NB4 (cell line): ENCODE measurements at regions not wholly inside any gene's neighbourhood (a gene's known extent, or its start where the extent isn't known, plus 50 kb on each side); places are given as distances from the start of the nearest gene placed in this dataset.

ENCODE experiments used
- DNase-seq: peaks from one replicate; pipeline ENCODE4 v3.0.0; 2010; ENCODE audit warnings: low read depth
- H3K4me3 ChIP-seq: one replicate; pipeline ENCODE4 v1.5.1; 2011; ENCODE audit warnings: mild to moderate bottlenecking, low read depth, low read length, moderate library complexity
- MYC ChIP-seq: IDR thresholded peaks from 2 replicates; pipeline ENCODE4 v1.6.1; 2011; ENCODE audit warnings: low read depth, low read length
- POLR2A ChIP-seq: IDR thresholded peaks from 2 replicates; pipeline ENCODE4 v1.6.1; 2011; ENCODE audit warnings: mild to moderate bottlenecking; ENCODE audit not compliant: insufficient read length; ENCODE audit errors: extremely low read depth
- TF ChIP-seq, protein P1 (sequence below): IDR thresholded peaks from one replicate; pipeline ENCODE4 v1.5.1; 2012; ENCODE audit warnings: low read depth, low read length
- TF ChIP-seq, protein P2 (sequence below): IDR thresholded peaks from 2 replicates; pipeline ENCODE4 v1.6.1; 2011; ENCODE audit warnings: low read depth, low read length

DNA sequence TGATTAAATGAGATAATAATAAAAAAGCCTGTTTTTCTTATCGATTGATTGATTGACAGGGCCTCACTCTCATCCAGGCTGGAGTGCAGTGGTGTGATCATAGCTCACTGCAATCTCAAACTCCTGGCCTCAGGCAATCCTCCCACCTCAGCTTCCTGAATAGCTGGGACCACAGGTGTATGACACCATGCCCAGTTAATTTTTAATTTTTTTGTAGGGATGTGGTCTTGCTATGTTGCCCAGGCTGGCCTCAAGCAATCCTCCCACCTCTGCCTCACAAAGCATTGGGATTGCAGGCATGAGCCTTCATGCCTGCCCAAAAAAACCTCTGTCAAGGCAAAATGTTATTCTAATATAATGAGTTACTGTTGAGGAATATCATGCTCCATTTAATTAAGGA, 346.4 kb upstream of the DAB1 start:
- no peak for DNase-seq
- TF ChIP-seq, protein P1, sequence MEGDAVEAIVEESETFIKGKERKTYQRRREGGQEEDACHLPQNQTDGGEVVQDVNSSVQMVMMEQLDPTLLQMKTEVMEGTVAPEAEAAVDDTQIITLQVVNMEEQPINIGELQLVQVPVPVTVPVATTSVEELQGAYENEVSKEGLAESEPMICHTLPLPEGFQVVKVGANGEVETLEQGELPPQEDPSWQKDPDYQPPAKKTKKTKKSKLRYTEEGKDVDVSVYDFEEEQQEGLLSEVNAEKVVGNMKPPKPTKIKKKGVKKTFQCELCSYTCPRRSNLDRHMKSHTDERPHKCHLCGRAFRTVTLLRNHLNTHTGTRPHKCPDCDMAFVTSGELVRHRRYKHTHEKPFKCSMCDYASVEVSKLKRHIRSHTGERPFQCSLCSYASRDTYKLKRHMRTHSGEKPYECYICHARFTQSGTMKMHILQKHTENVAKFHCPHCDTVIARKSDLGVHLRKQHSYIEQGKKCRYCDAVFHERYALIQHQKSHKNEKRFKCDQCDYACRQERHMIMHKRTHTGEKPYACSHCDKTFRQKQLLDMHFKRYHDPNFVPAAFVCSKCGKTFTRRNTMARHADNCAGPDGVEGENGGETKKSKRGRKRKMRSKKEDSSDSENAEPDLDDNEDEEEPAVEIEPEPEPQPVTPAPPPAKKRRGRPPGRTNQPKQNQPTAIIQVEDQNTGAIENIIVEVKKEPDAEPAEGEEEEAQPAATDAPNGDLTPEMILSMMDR, result no peak
- no peak for TF ChIP-seq MYC
- no peak for TF ChIP-seq POLR2A
- TF ChIP-seq, protein P2, sequence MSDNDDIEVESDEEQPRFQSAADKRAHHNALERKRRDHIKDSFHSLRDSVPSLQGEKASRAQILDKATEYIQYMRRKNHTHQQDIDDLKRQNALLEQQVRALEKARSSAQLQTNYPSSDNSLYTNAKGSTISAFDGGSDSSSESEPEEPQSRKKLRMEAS, result no peak
- no peak overlapping the region for H3K4me3 ChIP-seq

DNA sequence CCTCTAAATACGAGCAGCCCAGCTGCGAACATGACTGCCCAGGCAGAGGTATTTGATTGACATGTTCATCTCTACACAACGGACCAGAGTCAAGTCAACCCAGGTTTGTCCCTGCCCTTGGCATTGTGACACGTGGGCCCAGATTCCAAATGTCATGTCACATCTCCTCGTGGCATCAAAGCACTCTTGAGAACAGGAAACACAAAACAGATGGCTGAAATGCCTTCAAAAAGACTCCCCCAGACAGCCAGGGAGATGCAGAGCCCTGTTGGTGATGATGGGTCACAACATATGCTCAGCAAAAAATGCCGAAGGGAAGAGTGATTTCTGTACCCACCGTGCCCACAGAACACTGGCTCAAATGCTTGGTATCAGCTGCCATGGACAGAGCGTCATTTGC, 337.8 kb upstream of the DAB1 start:
- no peak overlapping the region for H3K4me3 ChIP-seq
- TF ChIP-seq, protein P2, result no peak
- TF ChIP-seq, protein P1, result no peak
- TF ChIP-seq MYC (no peak), POLR2A (no peak)
- DNase-seq, result no peak

DNA sequence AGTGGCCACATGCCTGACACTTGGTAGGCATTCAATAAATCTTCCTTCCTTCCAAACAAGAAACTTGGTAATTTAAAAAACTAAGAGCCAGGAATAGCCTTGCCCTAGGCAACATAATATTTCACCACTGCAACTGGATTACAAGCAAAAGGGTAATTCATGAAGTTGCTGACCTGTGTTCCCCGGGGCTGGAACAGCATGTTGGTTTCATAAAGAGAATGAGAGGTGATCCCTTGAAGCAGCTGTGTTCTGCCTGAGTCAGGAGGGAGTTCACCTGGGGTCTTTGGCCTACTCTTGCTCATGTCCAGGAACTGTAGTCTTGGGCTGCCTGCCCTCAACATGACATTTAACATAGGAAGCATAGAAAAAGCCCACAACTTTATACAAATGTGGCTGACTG, 329.0 kb upstream of the DAB1 start:
- H3K4me3 ChIP-seq, result no peak overlapping the region
- no peak for TF ChIP-seq POLR2A
- TF ChIP-seq, protein P1, result no peak
- TF ChIP-seq, protein P2, result no peak
- TF ChIP-seq MYC, result no peak
- DNase-seq, result no peak

DNA sequence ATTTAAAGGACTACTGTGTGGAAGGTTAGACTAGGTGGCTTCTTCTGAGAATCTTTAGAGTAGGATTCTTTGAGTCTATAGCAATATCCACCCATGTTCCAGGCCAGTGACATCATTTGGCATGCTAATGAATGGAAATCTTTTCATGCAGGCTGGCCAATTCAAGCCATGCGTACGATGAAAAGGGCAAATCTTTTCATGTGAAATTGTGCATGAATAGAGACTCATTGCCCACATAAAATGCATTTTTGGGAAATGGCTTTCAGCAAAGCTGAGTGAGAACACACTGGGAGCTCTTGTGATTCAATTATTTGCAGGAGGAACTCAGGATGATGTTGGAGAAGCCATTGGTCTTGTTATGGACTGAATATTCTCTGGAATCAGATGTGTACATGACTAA, 324.9 kb upstream of the DAB1 start:
- no peak for TF ChIP-seq MYC
- TF ChIP-seq, protein P1, result no peak
- TF ChIP-seq, protein P2, result no peak
- no peak overlapping the region for H3K4me3 ChIP-seq
- no peak for DNase-seq

DNA sequence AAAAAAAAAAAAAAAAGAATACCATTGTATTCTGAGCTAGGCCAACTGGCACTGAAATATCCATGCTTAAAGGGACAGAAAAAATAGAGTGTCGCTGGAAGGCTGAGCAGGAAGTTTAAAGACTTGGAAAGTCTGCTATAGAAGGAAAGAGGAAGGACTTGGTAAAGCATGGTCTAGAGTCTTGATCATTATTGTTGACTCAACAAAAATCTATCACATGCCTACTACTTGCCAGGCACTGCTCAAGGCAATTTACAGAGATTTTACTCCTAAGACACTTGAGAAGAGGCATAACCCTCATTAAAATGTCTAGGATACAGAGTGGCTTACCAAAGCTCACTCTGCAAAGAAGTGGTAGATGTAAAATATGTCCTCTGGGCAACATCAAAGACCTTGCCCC, 324.0 kb upstream of the DAB1 start:
- no peak for DNase-seq
- TF ChIP-seq, protein P2, result no peak
- TF ChIP-seq MYC, result no peak
- TF ChIP-seq, protein P1, result no peak
- H3K4me3 ChIP-seq, result no peak overlapping the region

DNA sequence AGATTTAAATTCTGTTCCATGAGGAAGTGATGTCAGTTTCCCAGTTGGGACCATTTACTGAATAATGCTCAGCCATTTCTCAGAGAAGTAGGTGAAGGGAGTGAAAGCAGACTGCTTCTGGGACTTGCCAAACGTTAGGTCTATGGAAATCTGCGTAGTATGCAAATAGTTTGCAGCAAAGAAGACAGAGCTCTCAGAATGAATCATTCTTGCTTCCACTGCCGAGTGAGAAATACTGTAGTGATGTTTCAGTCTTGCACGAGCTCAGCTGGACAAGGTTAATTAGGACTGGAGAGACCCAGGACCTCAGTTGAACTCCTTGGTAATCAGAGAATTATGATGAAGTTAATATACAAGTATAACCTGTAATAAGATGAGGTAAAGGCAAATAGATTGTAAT, 317.7 kb upstream of the DAB1 start:
- TF ChIP-seq, protein P1, result no peak
- TF ChIP-seq POLR2A, result no peak
- DNase-seq, result no peak
- no peak overlapping the region for H3K4me3 ChIP-seq
